ENCODE measurements at regions not wholly inside any gene's neighbourhood (a gene's known extent, or its start where the extent isn't known, plus 50 kb on each side); places are given as distances from the start of the nearest gene placed in this dataset.

- TF ChIP-seq, protein P1, sequence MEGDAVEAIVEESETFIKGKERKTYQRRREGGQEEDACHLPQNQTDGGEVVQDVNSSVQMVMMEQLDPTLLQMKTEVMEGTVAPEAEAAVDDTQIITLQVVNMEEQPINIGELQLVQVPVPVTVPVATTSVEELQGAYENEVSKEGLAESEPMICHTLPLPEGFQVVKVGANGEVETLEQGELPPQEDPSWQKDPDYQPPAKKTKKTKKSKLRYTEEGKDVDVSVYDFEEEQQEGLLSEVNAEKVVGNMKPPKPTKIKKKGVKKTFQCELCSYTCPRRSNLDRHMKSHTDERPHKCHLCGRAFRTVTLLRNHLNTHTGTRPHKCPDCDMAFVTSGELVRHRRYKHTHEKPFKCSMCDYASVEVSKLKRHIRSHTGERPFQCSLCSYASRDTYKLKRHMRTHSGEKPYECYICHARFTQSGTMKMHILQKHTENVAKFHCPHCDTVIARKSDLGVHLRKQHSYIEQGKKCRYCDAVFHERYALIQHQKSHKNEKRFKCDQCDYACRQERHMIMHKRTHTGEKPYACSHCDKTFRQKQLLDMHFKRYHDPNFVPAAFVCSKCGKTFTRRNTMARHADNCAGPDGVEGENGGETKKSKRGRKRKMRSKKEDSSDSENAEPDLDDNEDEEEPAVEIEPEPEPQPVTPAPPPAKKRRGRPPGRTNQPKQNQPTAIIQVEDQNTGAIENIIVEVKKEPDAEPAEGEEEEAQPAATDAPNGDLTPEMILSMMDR (IDR thresholded peaks at IDR 0.05) = no peak
- no peak for TF ChIP-seq POLR2A (IDR thresholded peaks at IDR 0.05)
These were observed 174.7 kb downstream of the TTC8 start for GRCh38 chr14:88999137-88999536.
